Lower leg skin (tissue), 3 donors: ENCODE measurements at regions not wholly inside any gene's neighbourhood (a gene's known extent, or its start where the extent isn't known, plus 50 kb on each side); places are given as distances from the start of the nearest gene placed in this dataset.

Experiments used
- POLR2A ChIP-seq, 2 donors: fragments of 450-650 bp; IDR thresholded peaks; one replicate each; pipeline ENCODE4 v1.6.1; 2016 to 2017; ENCODE audit warnings: antibody characterized with exemption in 2 of 2, mild to moderate bottlenecking in 1 of 2, moderate library complexity in 1 of 2
- TF ChIP-seq, protein P1 (sequence below), 3 donors: fragments of 450-650 bp; IDR thresholded peaks; one replicate each; pipeline ENCODE4 v1.5.1; 2016; ENCODE audit warnings: antibody characterized with exemption in 3 of 3, mild to moderate bottlenecking in 3 of 3, moderate library complexity in 2 of 3

DNA sequence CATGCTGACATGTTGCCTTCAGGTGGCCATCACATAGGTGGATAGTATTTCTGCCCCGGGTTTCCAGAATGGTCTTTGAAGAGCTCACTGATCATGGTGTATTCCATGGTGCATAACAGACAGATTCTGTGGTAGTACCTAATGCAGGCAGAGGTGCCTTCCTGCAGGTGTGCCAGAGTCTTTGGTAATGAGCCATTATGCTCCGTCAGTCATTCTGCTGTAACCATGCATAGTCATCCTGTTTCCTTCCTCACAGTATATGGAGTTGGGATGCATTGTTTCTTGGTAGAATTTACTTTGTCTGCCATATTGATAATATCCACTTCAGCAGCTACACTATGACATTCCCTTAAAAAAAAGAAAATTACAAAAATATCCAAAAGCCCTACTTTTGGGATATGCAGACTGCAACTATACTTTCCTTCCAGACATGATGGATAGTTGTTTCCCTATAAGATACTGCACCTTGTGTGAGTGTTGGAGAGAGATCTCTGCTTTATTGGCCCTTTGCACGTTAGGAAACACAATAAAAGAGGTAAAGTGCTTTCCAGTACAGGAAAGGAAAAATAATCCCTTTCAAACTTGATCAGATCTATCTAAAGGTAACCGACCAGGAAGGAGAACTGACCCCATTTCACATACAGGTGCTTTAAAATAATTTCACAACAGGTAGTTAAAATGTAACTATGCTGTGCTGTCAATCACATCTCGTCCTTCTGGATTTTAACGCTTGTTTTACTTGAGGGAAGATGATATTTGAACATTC lies 537.5 kb upstream of the WWC1 start:
- TF ChIP-seq, protein P1, sequence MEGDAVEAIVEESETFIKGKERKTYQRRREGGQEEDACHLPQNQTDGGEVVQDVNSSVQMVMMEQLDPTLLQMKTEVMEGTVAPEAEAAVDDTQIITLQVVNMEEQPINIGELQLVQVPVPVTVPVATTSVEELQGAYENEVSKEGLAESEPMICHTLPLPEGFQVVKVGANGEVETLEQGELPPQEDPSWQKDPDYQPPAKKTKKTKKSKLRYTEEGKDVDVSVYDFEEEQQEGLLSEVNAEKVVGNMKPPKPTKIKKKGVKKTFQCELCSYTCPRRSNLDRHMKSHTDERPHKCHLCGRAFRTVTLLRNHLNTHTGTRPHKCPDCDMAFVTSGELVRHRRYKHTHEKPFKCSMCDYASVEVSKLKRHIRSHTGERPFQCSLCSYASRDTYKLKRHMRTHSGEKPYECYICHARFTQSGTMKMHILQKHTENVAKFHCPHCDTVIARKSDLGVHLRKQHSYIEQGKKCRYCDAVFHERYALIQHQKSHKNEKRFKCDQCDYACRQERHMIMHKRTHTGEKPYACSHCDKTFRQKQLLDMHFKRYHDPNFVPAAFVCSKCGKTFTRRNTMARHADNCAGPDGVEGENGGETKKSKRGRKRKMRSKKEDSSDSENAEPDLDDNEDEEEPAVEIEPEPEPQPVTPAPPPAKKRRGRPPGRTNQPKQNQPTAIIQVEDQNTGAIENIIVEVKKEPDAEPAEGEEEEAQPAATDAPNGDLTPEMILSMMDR (IDR thresholded peaks at IDR 0.05), result no peak
- TF ChIP-seq POLR2A (IDR thresholded peaks at IDR 0.05), result no peak
